Gastroesophageal sphincter (tissue), 4 donors: ENCODE measurements at regions not wholly inside any gene's neighbourhood (a gene's known extent, or its start where the extent isn't known, plus 50 kb on each side); places are given as distances from the start of the nearest gene placed in this dataset.

Source experiments
- ATAC-seq: fragments of 150-250 bp; one replicate; pipeline ENCODE4 v1.9.1; 2016; ENCODE audit warnings: mild to moderate bottlenecking, moderate library complexity
- H3K27ac ChIP-seq, 4 donors: fragments of 200-600 bp; sonication (generic) in 3 of 4; 1 replicate in 3 of 4; 2 replicates in 1 of 4; pipeline ENCODE4 v1.5.1; 2016 to 2019
- H3K27me3 ChIP-seq: fragments of 200-600 bp; sonication (generic); one replicate; pipeline ENCODE4 v1.5.1; 2019
- H3K36me3 ChIP-seq, 2 donors: fragments of 200-600 bp; sonication (generic); one replicate each; pipeline ENCODE4 v1.5.1; 2019; ENCODE audit warnings: control low read depth in 1 of 2
- H3K4me1 ChIP-seq, 3 donors: fragments of 200-600 bp; sonication (generic); 1 replicate in 2 of 3; 2 replicates in 1 of 3; pipeline ENCODE4 v1.5.1; 2016 to 2019; ENCODE audit warnings: control low read depth in 2 of 3
- H3K4me3 ChIP-seq, 2 donors: fragments of 200-600 bp; sonication (generic); one replicate each; pipeline ENCODE4 v1.5.1; 2019; ENCODE audit warnings: mild to moderate bottlenecking in 1 of 2, moderate library complexity in 1 of 2
- H3K9me3 ChIP-seq, 3 donors: fragments of 200-600 bp; sonication (generic); one replicate each; pipeline ENCODE4 v1.5.1; 2017 to 2019; ENCODE audit warnings: control low read depth in 2 of 3
- EP300 ChIP-seq: sonication (generic); formaldehyde crosslinking; IDR thresholded peaks from one replicate; pipeline ENCODE4 v1.6.1; 2017; ENCODE audit warnings: antibody characterized with exemption, mild to moderate bottlenecking
- POLR2A ChIP-seq, 2 donors: fragments of 450-650 bp; IDR thresholded peaks; one replicate each; pipeline ENCODE4 v1.6.1; 2017; ENCODE audit warnings: antibody characterized with exemption in 2 of 2, mild to moderate bottlenecking in 2 of 2, moderate library complexity in 1 of 2
- POLR2AphosphoS5 ChIP-seq: sonication (generic); formaldehyde crosslinking; IDR thresholded peaks from one replicate; pipeline ENCODE4 v1.6.1; 2017; ENCODE audit warnings: antibody characterized with exemption
- WGBS, 2 donors: methylation state at CpG; one replicate each; pipeline ENCODE4 v1.1.5; 2018; ENCODE audit warnings: low coverage in 1 of 2; 5-methylcytosine and 5-hydroxymethylcytosine counted together
- TF ChIP-seq, protein P1 (sequence below), 4 experiments: fragments of 200-600 bp in 2 of 4; fragments of 450-650 bp in 2 of 4; sonication (generic) in 1 of 4; IDR thresholded peaks; one replicate each; pipeline ENCODE4 v1.5.1; 2017 to 2019; ENCODE audit warnings: antibody characterized with exemption in 4 of 4, mild to moderate bottlenecking in 2 of 4, moderate library complexity in 2 of 4

DNA sequence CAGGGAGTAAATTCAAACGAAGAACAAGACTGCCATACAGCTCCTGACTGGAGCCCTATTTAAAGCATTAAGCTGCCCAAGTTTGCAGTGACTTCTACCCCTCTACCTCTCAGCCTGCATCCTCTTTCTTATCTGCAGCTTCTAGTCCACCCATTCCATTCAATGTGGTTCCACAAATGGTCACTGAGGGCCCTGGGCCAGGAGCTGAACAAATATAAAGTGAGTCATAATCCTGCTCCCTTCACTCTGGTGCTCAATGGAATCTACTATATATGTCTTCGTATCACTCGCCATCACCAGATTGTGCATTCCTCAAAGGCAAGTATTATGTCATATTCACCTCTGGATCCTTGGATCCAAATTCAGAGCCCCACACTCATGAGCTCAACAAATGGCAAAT is 398.7 kb downstream of the BRINP2 start:
- Histone ChIP-seq H3K4me1 (no peaks in the 10 kb centered on the region), H3K4me3 (no peak overlapping the region), H3K27ac (no peak overlapping the region), H3K27me3 (no peaks in the 10 kb centered on the region), H3K36me3 (no peaks in the 10 kb centered on the region), H3K9me3 (no peaks in the 10 kb centered on the region)
- 59% methylated on average over 2 of the region's 3 CpGs; no CpG with 5 or more reads in 1 of the 2 donors for WGBS, 2 donors
- no peak for ATAC-seq
- TF ChIP-seq POLR2AphosphoS5 = no peak
- TF ChIP-seq EP300 = no peak
- TF ChIP-seq, protein P1, sequence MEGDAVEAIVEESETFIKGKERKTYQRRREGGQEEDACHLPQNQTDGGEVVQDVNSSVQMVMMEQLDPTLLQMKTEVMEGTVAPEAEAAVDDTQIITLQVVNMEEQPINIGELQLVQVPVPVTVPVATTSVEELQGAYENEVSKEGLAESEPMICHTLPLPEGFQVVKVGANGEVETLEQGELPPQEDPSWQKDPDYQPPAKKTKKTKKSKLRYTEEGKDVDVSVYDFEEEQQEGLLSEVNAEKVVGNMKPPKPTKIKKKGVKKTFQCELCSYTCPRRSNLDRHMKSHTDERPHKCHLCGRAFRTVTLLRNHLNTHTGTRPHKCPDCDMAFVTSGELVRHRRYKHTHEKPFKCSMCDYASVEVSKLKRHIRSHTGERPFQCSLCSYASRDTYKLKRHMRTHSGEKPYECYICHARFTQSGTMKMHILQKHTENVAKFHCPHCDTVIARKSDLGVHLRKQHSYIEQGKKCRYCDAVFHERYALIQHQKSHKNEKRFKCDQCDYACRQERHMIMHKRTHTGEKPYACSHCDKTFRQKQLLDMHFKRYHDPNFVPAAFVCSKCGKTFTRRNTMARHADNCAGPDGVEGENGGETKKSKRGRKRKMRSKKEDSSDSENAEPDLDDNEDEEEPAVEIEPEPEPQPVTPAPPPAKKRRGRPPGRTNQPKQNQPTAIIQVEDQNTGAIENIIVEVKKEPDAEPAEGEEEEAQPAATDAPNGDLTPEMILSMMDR (IDR thresholded peaks at IDR 0.05) = no peak
- TF ChIP-seq POLR2A (IDR thresholded peaks at IDR 0.05) = no peak

DNA sequence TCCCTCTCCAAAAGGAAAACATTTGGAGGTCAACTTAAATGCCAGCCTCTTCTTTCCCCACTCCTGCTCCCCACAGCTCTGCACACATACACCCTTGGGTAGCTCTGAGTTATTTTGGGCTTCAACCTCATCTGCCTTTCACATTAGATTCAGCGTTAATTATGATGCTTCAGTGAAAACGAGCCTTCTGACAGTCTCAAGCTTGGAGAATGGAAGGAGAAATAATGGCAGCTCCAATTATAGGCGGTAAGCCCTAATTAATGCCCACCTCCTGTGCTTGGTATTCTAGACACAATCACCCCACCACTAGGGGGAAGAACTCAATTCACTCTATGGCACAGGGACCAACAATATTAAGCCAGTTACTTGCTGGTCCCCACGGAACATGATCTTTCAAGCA is 397.9 kb downstream of the BRINP2 start:
- TF ChIP-seq, protein P1 (IDR thresholded peaks at IDR 0.05) = no peak
- no peak for TF ChIP-seq POLR2A (IDR thresholded peaks at IDR 0.05)
- no peak for TF ChIP-seq POLR2AphosphoS5
- no peak overlapping the region for H3K4me3 ChIP-seq
- 82 to 100% methylated on average over 1 to 4 of the region's 4 CpGs for WGBS, 2 donors
- no peaks in the 10 kb centered on the region for H3K9me3 ChIP-seq
- no peaks in the 10 kb centered on the region for H3K27me3 ChIP-seq
- ATAC-seq = no peak
- H3K4me1 ChIP-seq = no peaks in the 10 kb centered on the region
- no peaks in the 10 kb centered on the region for H3K36me3 ChIP-seq
- no peak overlapping the region for H3K27ac ChIP-seq

DNA sequence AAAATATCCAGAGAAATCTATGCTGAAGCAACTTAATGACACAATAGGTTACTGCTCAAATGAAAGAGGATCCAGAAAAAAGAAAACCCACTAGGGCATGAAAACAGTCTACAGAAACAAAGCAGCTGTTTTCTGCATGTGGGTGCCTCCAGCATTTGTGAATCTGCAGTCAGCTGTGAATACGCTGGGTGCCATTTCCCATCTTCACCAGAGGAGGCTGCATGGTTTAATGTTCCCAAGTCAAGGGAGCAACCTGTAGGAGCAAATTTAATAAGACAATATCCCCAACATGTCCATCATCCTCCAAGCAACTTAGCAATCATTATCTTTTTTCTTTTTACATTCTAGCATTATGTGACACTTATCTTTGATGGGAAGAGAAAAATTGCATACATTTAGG is 396.6 kb downstream of the BRINP2 start:
- WGBS, 2 donors = 40 to 90% methylated on average over 1 of the region's 1 CpG
- no peaks in the 10 kb centered on the region for H3K27me3 ChIP-seq
- no peaks in the 10 kb centered on the region for H3K9me3 ChIP-seq
- H3K36me3 ChIP-seq = no peaks in the 10 kb centered on the region
- H3K27ac ChIP-seq = no peak overlapping the region
- TF ChIP-seq POLR2A (IDR thresholded peaks at IDR 0.05) = no peak
- no peak for TF ChIP-seq POLR2AphosphoS5
- TF ChIP-seq, protein P1 (IDR thresholded peaks at IDR 0.05) = no peak
- TF ChIP-seq EP300 = no peak
- H3K4me3 ChIP-seq = no peak overlapping the region
- no peaks in the 10 kb centered on the region for H3K4me1 ChIP-seq
- no peak for ATAC-seq

DNA sequence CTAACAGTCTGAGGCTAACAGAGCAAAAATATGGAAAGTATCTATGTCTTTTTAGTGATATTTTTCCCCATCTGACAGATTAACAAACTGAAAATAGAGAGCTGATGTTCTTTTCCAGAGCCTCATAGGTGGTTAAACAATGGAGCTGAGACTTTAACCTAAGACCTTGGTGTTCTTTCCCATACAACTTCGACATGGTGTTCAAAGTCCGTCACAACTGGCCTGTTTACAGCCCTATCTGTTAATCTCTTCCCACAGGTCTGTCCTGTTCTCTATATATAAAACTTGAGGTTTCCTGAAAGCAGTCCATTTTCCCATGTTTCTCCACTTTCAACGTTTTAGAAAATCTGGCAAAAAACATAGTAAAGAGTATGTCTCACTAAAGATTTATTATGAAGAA is 395.7 kb downstream of the BRINP2 start:
- Histone ChIP-seq H3K9me3 (no peaks in the 10 kb centered on the region), H3K27me3 (no peaks in the 10 kb centered on the region), H3K27ac (no peak overlapping the region), H3K4me1 (no peaks in the 10 kb centered on the region), H3K4me3 (no peak overlapping the region), H3K36me3 (no peaks in the 10 kb centered on the region)
- TF ChIP-seq POLR2A (IDR thresholded peaks at IDR 0.05) = no peak
- no peak for TF ChIP-seq POLR2AphosphoS5
- TF ChIP-seq, protein P1 (IDR thresholded peaks at IDR 0.05) = no peak
- TF ChIP-seq EP300 = no peak
- WGBS, 2 donors = 66 to 79% methylated on average over 2 to 3 of the region's 3 CpGs
- ATAC-seq = no peak

DNA sequence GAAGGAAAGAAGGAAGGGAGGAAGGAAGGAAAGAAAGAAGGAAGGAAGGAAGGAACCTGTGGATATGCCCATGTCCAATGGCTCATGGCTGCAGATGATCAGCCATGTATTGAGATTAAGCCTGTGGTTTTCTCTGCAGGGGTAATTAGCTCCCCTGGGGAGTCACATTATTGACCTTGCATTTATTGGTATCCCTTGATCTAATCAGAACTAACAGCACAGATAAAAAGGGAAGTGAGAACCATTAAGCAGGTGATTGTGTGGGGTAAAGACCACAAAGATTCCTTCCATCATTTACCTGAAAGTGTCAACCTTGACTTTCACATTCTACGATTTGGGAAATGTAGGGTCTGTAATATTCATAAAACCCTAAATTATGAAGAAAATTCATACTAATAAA is 390.7 kb downstream of the BRINP2 start:
- peaks cover 0 to 12% (median 0%) of the 10 kb centered on the region in 3 donors for H3K9me3 ChIP-seq
- no peaks in the 10 kb centered on the region for H3K36me3 ChIP-seq
- no peak overlapping the region for H3K27ac ChIP-seq
- WGBS, 2 donors = 92 to 94% methylated on average over 1 of the region's 1 CpG
- H3K4me1 ChIP-seq = no peaks in the 10 kb centered on the region
- no peak overlapping the region for H3K4me3 ChIP-seq
- H3K27me3 ChIP-seq = no peaks in the 10 kb centered on the region
- ATAC-seq = no peak
- TF ChIP-seq, protein P1 (IDR thresholded peaks at IDR 0.05) = no peak
- no peak for TF ChIP-seq POLR2A (IDR thresholded peaks at IDR 0.05)
- no peak for TF ChIP-seq POLR2AphosphoS5
- no peak for TF ChIP-seq EP300
